ENCODE measurements at regions not wholly inside any gene's neighbourhood (a gene's known extent, or its start where the extent isn't known, plus 50 kb on each side); places are given as distances from the start of the nearest gene placed in this dataset.

- no peaks in the 10 kb centered on the region for H3K4me1 ChIP-seq
- H3K27ac ChIP-seq: no peak overlapping the region
- intact Hi-C loops (cut with DNase I; ENCODE audit: low total_unique reads): no loop called here
- no peaks in the 10 kb centered on the region for H3K36me3 ChIP-seq
- DNase-seq: no peak
- H3K9me3 ChIP-seq: peaks cover 0 to 16% (median 0%) of the 10 kb centered on the region in 8 donors
- WGBS, 5 donors: 64 to 72% (median 65%) methylated on average over 10 of the region's 10 CpGs
- H3K27me3 ChIP-seq (replicated peaks in 1 of 7): peaks cover 0 to 3% (median 0%) of the 10 kb centered on the region in 7 donors
- TF ChIP-seq POLR2AphosphoS5 (IDR thresholded peaks at IDR 0.05) (no peak), POLR2A (IDR thresholded peaks at IDR 0.05) (no peak), CTCF (IDR thresholded peaks at IDR 0.05 in 8 of 11, conservative IDR thresholded peaks at IDR 0.05 in 3 of 11) (no peak)
- no peak overlapping the region for H3K4me3 ChIP-seq
These were observed 457.8 kb downstream of the EIPR1 start for GRCh38 chr2:2919574-2920365.

GRCh38 chr2:2919026-2919425 is 458.6 kb downstream of the EIPR1 start:
- Histone ChIP-seq H3K36me3 (no peaks in the 10 kb centered on the region), H3K27me3 (replicated peaks in 1 of 7) (peaks cover 0 to 3% (median 0%) of the 10 kb centered on the region in 7 donors), H3K4me3 (no peak overlapping the region), H3K27ac (no peak overlapping the region), H3K4me1 (no peaks in the 10 kb centered on the region), H3K9me3 (peaks cover 0 to 16% (median 0%) of the 10 kb centered on the region in 8 donors)
- no peak for TF ChIP-seq POLR2AphosphoS5 (IDR thresholded peaks at IDR 0.05)
- no peak for TF ChIP-seq POLR2A (IDR thresholded peaks at IDR 0.05)
- no peak for TF ChIP-seq CTCF (IDR thresholded peaks at IDR 0.05 in 8 of 11, conservative IDR thresholded peaks at IDR 0.05 in 3 of 11)
- DNase-seq: no peak
- intact Hi-C loops (cut with DNase I; ENCODE audit: low total_unique reads): no loop called here
- 82 to 86% (median 83%) methylated on average over 5 of the region's 5 CpGs for WGBS, 5 donors

- peaks cover 0 to 16% (median 0%) of the 10 kb centered on the region in 8 donors for H3K9me3 ChIP-seq
- TF ChIP-seq POLR2AphosphoS5 (IDR thresholded peaks at IDR 0.05) (no peak), POLR2A (IDR thresholded peaks at IDR 0.05) (no peak), CTCF (IDR thresholded peaks at IDR 0.05 in 8 of 11, conservative IDR thresholded peaks at IDR 0.05 in 3 of 11) (no peak)
- H3K36me3 ChIP-seq: no peaks in the 10 kb centered on the region
- no peak overlapping the region for H3K4me3 ChIP-seq
- no peaks in the 10 kb centered on the region for H3K4me1 ChIP-seq
- peaks cover 0 to 3% (median 0%) of the 10 kb centered on the region in 7 donors for H3K27me3 ChIP-seq (replicated peaks in 1 of 7)
- 79 to 93% (median 90%) methylated on average over 5 of the region's 5 CpGs for WGBS, 5 donors
- intact Hi-C loops (cut with DNase I; ENCODE audit: low total_unique reads): no loop called here
- H3K27ac ChIP-seq: no peak overlapping the region
- DNase-seq: no peak
These were observed 461.0 kb downstream of the EIPR1 start for GRCh38 chr2:2916621-2917020.

- DNase-seq: no peak
- Histone ChIP-seq H3K27me3 (replicated peaks in 1 of 7) (peaks cover 0 to 6% (median 0%) of the 10 kb centered on the region in 7 donors), H3K27ac (no peak overlapping the region), H3K36me3 (no peaks in the 10 kb centered on the region), H3K4me1 (no peaks in the 10 kb centered on the region), H3K9me3 (peaks cover 0 to 16% (median 0%) of the 10 kb centered on the region in 8 donors), H3K4me3 (no peak overlapping the region)
- 83 to 89% (median 87%) methylated on average over 8 of the region's 8 CpGs for WGBS, 5 donors
- intact Hi-C loops (cut with DNase I; ENCODE audit: low total_unique reads): no loop called here
- no peak for TF ChIP-seq CTCF (IDR thresholded peaks at IDR 0.05 in 8 of 11, conservative IDR thresholded peaks at IDR 0.05 in 3 of 11)
- TF ChIP-seq POLR2A (IDR thresholded peaks at IDR 0.05): no peak
- TF ChIP-seq POLR2AphosphoS5 (IDR thresholded peaks at IDR 0.05): no peak
These were observed 463.4 kb downstream of the EIPR1 start for GRCh38 chr2:2914252-2914651.

Data from spleen (tissue), 11 donors.